NCI-H2171 (cell line): ENCODE measurements at regions not wholly inside any gene's neighbourhood (a gene's known extent, or its start where the extent isn't known, plus 50 kb on each side); places are given as distances from the start of the nearest gene placed in this dataset.

Experiments
- DNase-seq: peaks from one replicate; lab custom pipeline; 2025; lab: John Stamatoyannopoulos, UW

DNA sequence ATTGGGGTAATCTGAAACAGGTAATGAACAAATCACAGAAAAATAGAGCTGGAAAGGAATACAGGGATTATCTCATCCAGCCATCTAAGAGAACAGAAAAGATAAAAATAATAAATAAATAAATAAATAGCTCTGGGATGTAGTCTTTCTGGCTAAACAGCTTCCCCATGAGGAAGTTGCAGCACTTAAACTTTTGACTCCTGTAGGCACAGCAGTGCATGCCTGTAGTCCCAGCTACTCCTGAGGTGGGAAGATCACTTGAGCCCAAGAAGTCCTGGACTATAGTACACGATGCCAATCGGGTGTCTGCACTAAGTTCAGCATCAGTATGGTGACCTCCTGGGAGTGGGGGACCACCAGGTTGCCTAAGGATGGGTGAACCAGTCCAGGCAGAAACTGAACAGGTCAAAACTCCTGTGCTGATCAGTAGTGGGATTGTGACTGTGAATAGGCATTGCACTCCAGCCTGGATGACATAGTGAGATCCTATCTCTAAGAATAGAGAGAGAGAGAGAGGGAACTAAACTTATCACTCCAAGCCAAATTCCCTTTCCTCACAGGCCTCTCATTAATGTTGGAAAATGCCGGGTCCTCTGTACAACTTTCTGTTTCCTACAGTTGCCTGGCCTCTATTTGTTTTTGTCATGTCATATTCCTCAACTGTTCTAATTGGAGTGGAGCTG lies 61.7 kb upstream of the CDK13 start:
- no peak for DNase-seq

DNA sequence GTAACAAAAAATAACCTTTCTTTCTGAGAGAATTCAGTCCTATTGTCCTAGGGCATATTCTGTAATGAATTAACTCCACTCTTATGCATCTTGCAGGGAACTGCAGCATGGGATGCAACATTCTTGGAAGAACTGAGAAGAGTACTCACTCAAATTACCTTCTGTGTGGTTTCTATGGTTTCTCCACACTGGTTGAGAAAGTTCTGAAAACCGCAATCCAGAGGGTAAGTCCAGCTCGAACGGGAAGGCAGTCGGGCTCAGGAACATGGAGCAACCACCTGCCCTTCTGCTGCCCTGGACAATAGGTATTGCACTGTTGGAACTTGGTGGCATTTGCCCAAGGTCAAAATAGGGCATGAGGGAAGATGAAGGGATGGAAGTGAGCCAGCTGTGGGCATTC lies 59.6 kb upstream of the CDK13 start:
- DNase-seq, result no peak

DNA sequence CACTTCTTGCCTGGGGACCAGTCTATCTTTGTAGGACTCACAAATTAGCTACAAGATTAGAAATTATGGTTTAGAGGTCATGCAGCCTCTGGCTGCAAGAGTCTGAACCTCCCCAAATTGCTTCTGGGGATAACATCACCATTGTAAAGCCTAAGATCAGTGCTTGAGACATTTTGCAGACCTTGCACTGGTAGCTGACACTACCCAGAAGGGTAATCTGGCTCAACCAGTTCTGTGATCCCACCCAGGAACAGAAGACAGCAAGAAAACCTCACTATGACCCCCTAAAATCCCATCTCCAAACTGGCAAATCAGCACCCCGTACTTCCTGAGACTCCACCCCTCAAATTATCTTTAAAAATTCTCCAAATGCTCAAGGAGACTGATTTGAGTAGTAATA lies 58.2 kb upstream of the CDK13 start:
- no peak for DNase-seq

DNA sequence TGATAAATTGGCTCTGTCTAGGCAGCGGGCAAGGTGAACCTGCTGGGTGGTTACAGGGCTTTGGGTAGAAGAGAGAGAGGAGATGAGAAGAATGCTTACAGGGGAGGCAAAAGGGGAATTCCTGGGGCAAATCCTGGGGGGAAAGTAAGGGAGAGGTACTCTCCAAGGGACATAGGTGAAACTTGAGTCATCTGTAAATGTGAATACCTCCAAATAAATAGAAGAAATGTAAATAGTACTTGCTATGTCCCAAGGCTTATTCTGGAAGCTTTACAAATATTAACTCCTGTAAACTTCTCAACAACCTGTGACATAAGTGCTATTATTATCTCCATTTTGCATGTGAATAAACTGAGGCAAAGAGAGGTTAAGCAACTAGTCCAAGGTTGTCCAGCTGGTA lies 57.7 kb upstream of the CDK13 start:
- DNase-seq, result no peak

DNA sequence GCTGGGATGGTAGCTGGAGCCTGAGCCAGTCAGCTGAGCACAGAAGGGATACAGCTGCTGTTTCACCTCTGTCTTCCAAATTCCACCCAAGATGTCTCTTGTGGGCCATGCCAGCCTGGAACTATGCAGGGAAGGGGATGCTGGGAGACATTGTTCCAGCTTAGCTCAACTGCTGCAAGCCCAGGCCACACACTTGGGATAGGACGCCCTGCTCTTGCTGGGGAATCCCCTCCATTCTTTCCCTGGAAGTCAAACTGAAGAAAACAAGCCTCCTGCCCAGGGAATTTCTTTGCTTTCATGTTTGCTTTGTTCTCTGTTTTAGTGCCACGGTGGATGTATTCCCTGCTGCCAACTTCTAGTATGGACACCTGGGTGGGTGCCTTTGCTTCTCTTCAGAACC lies 55.2 kb upstream of the CDK13 start:
- DNase-seq, result no peak

DNA sequence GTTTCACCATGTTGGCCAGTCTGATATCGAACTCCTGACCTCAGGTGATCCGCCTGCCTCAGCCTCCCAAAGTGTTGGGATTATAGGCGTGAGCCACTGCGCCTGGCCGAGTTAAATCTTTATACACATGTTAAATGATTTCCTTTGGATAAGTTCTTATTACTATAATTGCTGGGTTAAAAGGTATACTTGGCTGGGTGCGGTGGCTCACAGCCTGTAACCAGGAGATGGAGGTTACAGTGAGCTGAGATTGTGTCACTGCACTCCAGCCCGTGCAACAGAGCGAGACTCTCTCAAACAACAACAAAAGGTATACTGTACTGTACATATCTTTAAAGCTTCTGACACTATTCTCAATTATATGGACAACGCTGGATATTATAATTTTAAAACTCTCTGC lies 53.2 kb upstream of the CDK13 start:
- no peak for DNase-seq

DNA sequence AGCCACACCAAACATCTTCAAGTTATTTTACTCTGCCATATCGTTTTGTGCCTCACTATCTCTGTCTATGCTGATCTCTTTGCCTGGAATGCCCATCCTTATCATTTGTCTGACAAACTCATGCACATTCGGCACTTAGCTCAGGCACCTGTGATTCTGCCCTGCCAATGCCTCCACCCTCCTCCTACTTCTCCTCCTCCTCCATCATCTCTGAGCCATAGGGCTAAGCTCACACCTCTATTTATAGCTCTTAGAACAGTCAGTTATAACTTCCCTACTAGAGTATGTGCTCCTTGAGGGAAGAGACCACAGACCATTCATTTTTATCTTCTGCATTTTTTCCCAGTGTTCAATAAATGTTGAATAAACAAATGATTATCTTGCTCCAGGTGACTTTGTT lies 51.2 kb upstream of the CDK13 start:
- no peak for DNase-seq
